GM23248 (cell line): ENCODE measurements at regions not wholly inside any gene's neighbourhood (a gene's known extent, or its start where the extent isn't known, plus 50 kb on each side); places are given as distances from the start of the nearest gene placed in this dataset.

Experiments used
- DNase-seq: peaks from one replicate; pipeline ENCODE4 v3.0.0-alpha.2; 2015
- H2AFZ ChIP-seq: fragments of 200-600 bp; sonication (generic); 2 replicates; pipeline ENCODE4 v1.6.1; 2016; ENCODE audit warnings: antibody characterized with exemption
- H3F3A ChIP-seq: fragments of 200-600 bp; sonication (generic); 2 replicates; pipeline ENCODE4 v1.6.1; 2016; ENCODE audit warnings: mild to moderate bottlenecking, antibody characterized with exemption, mixed run types; ENCODE audit not compliant: insufficient read depth
- H3K27ac ChIP-seq: fragments of 200-600 bp; sonication (generic); 2 replicates; pipeline ENCODE4 v1.5.1; 2016; ENCODE audit warnings: mild to moderate bottlenecking
- H3K27me3 ChIP-seq: fragments of 200-600 bp; sonication (generic); replicated peaks from 2 replicates; pipeline ENCODE4 v1.6.1; 2016; ENCODE audit warnings: mild to moderate bottlenecking; ENCODE audit not compliant: insufficient read depth
- H3K36me3 ChIP-seq: fragments of 200-600 bp; sonication (generic); 2 replicates; pipeline ENCODE4 v1.6.1; 2016; ENCODE audit warnings: low read depth, mild to moderate bottlenecking
- H3K4me1 ChIP-seq: fragments of 200-600 bp; sonication (generic); 2 replicates; pipeline ENCODE4 v1.6.1; 2016; ENCODE audit warnings: mild to moderate bottlenecking; ENCODE audit not compliant: insufficient read depth
- H3K4me2 ChIP-seq: fragments of 200-600 bp; sonication (generic); one replicate; pipeline ENCODE4 v1.6.1; 2016; ENCODE audit warnings: mild to moderate bottlenecking; ENCODE audit not compliant: unreplicated experiment
- H3K4me3 ChIP-seq: fragments of 200-600 bp; sonication (generic); 2 replicates; pipeline ENCODE4 v1.5.1; 2016; ENCODE audit warnings: mild to moderate bottlenecking
- H3K79me2 ChIP-seq: fragments of 200-600 bp; sonication (generic); 2 replicates; pipeline ENCODE4 v1.6.1; 2016; ENCODE audit warnings: mild to moderate bottlenecking; ENCODE audit not compliant: insufficient read depth
- H3K9ac ChIP-seq: fragments of 200-600 bp; sonication (generic); 2 replicates; pipeline ENCODE4 v1.6.1; 2016; ENCODE audit warnings: mild to moderate bottlenecking
- H3K9me2 ChIP-seq: fragments of 200-600 bp; sonication (generic); 2 replicates; pipeline ENCODE4 v1.6.1; 2016; ENCODE audit warnings: mixed run types, mild to moderate bottlenecking, moderate library complexity; ENCODE audit not compliant: insufficient read depth
- H3K9me3 ChIP-seq: fragments of 200-600 bp; sonication (generic); one replicate; pipeline ENCODE4 v1.6.1; 2017; ENCODE audit warnings: low read depth
- H4K20me1 ChIP-seq: fragments of 200-600 bp; sonication (generic); 2 replicates; pipeline ENCODE4 v1.6.0; 2016; ENCODE audit not compliant: insufficient read depth
- EZH2 ChIP-seq: fragments of 200-600 bp; sonication (generic); IDR thresholded peaks from 2 replicates; pipeline ENCODE4 v1.6.1; 2018; ENCODE audit warnings: antibody characterized with exemption, mild to moderate bottlenecking; ENCODE audit not compliant: insufficient read depth, poor library complexity, severe bottlenecking
- EZH2phosphoT487 ChIP-seq: fragments of 200-600 bp; sonication (generic); IDR thresholded peaks from 2 replicates; pipeline ENCODE4 v1.6.1; 2018; ENCODE audit warnings: antibody characterized with exemption, moderate library complexity, mild to moderate bottlenecking, low read depth; ENCODE audit not compliant: insufficient read depth
- WGBS, 2 experiments: methylation state at CpG; one replicate each; pipeline ENCODE4 v1.1.6; 2015 to 2017; ENCODE audit warnings: low lambda C conversion rate in 2 of 2, low coverage in 1 of 2; ENCODE audit errors: missing lambda C conversion rate in 2 of 2; 5-methylcytosine and 5-hydroxymethylcytosine counted together
- in situ Hi-C: fragments of 300-500 bp; cut with MboI; formaldehyde crosslinking; loops from 2 replicates; pipeline ENCODE4 v1.15.0; 2020

GRCh38 chr6:126811321-126811720 lies 307.1 kb upstream of the RSPO3 start:
- peak; percentile 62 for DNase-seq
- peak overlapping the region; percentile 43 for H2AFZ ChIP-seq
- no peaks in the 10 kb centered on the region for H3K27me3 ChIP-seq
- in situ Hi-C loops: no loop called here
- H3K36me3 ChIP-seq: no peaks in the 10 kb centered on the region
- H3K4me2 ChIP-seq: peak overlapping the region; percentile 12
- H4K20me1 ChIP-seq: no peaks in the 10 kb centered on the region
- H3K9me2 ChIP-seq: no peaks in the 10 kb centered on the region
- TF ChIP-seq EZH2phosphoT487: no peak
- no peak for TF ChIP-seq EZH2
- no peaks in the 10 kb centered on the region for H3K79me2 ChIP-seq
- no peaks in the 10 kb centered on the region for H3K9me3 ChIP-seq
- H3K9ac ChIP-seq: no peak overlapping the region
- H3K4me3 ChIP-seq: 0 out of 2 replicates have a peak overlapping the region, but pooled peaks have one; percentile 8
- H3K27ac ChIP-seq: no peak overlapping the region
- WGBS, 2 experiments: 7 to 9% methylated on average over 3 of the region's 3 CpGs
- 0 out of 2 replicates have a peak, but pooled peaks cover 4% of the 10 kb centered on the region for H3F3A ChIP-seq
- H3K4me1 ChIP-seq: peaks cover 16% of the 10 kb centered on the region

GRCh38 chr6:126812010-126812409 lies 306.5 kb upstream of the RSPO3 start:
- WGBS, 2 experiments: 67 to 76% methylated on average over 3 of the region's 3 CpGs
- peak; percentile 41 for DNase-seq
- H3K4me3 ChIP-seq: no peak overlapping the region
- H3K4me1 ChIP-seq: peaks cover 16% of the 10 kb centered on the region
- TF ChIP-seq EZH2phosphoT487: no peak
- TF ChIP-seq EZH2: no peak
- no peak overlapping the region for H3K9ac ChIP-seq
- peak overlapping the region; percentile 28 for H3K4me2 ChIP-seq
- no peaks in the 10 kb centered on the region for H4K20me1 ChIP-seq
- in situ Hi-C loops: no loop called here
- no peaks in the 10 kb centered on the region for H3K79me2 ChIP-seq
- H3K9me2 ChIP-seq: no peaks in the 10 kb centered on the region
- H3K27ac ChIP-seq: no peak overlapping the region
- no peaks in the 10 kb centered on the region for H3K9me3 ChIP-seq
- no peaks in the 10 kb centered on the region for H3K36me3 ChIP-seq
- H3F3A ChIP-seq: 0 out of 2 replicates have a peak, but pooled peaks cover 4% of the 10 kb centered on the region
- H3K27me3 ChIP-seq: no peaks in the 10 kb centered on the region
- no peak overlapping the region; the same call in 1 of the 2 replicates for H2AFZ ChIP-seq

GRCh38 chr6:126812651-126813050 lies 305.8 kb upstream of the RSPO3 start:
- Histone ChIP-seq H3K36me3 (no peaks in the 10 kb centered on the region), H3K4me3 (no peak overlapping the region), H3K4me2 (no peak overlapping the region), H4K20me1 (no peaks in the 10 kb centered on the region), H3K4me1 (peaks cover 16% of the 10 kb centered on the region), H3F3A (0 out of 2 replicates have a peak, but pooled peaks cover 4% of the 10 kb centered on the region), H3K27ac (no peak overlapping the region), H3K9me2 (no peaks in the 10 kb centered on the region), H2AFZ (no peak overlapping the region), H3K9me3 (no peaks in the 10 kb centered on the region), H3K9ac (no peak overlapping the region), H3K79me2 (no peaks in the 10 kb centered on the region), H3K27me3 (no peaks in the 10 kb centered on the region)
- TF ChIP-seq EZH2: no peak
- no peak for TF ChIP-seq EZH2phosphoT487
- peak; percentile 12 for DNase-seq
- in situ Hi-C loops: no loop called here
- 91 to 95% methylated on average over 1 of the region's 1 CpG for WGBS, 2 experiments

GRCh38 chr6:126820634-126821033 lies 297.8 kb upstream of the RSPO3 start:
- Histone ChIP-seq H3F3A (no peaks in the 10 kb centered on the region), H3K4me3 (no peak overlapping the region), H3K9ac (no peak overlapping the region), H3K79me2 (no peaks in the 10 kb centered on the region), H3K27ac (no peak overlapping the region), H4K20me1 (no peaks in the 10 kb centered on the region), H3K9me3 (no peaks in the 10 kb centered on the region), H3K4me2 (no peak overlapping the region), H3K4me1 (no peaks in the 10 kb centered on the region), H3K27me3 (no peaks in the 10 kb centered on the region), H3K9me2 (no peaks in the 10 kb centered on the region), H2AFZ (no peak overlapping the region), H3K36me3 (no peaks in the 10 kb centered on the region)
- no peak for DNase-seq
- in situ Hi-C loops: no loop called here
- TF ChIP-seq EZH2phosphoT487 (no peak), EZH2 (no peak)
- 81 to 85% methylated on average over 3 of the region's 3 CpGs for WGBS, 2 experiments

GRCh38 chr6:126821706-126822105 lies 296.8 kb upstream of the RSPO3 start:
- TF ChIP-seq EZH2: no peak
- no peak for TF ChIP-seq EZH2phosphoT487
- H3K9me3 ChIP-seq: no peaks in the 10 kb centered on the region

More at GRCh38 chr6:126821706-126822105, 296.8 kb upstream of the RSPO3 start:
- Histone ChIP-seq H3K27me3 (no peaks in the 10 kb centered on the region), H3K36me3 (no peaks in the 10 kb centered on the region), H3F3A (0 out of 2 replicates have a peak, but pooled peaks cover 3% of the 10 kb centered on the region), H3K9ac (no peak overlapping the region), H3K79me2 (no peaks in the 10 kb centered on the region), H3K9me2 (no peaks in the 10 kb centered on the region), H3K4me3 (no peak overlapping the region), H3K4me2 (no peak overlapping the region), H3K27ac (no peak overlapping the region), H3K4me1 (no peaks in the 10 kb centered on the region), H4K20me1 (no peaks in the 10 kb centered on the region), H2AFZ (no peak overlapping the region)
- in situ Hi-C loops: no loop called here
- no peak for DNase-seq
- WGBS, 2 experiments: 81 to 86% methylated on average over 2 of the region's 2 CpGs
